HEK293T (cell line): ENCODE measurements at regions not wholly inside any gene's neighbourhood (a gene's known extent, or its start where the extent isn't known, plus 50 kb on each side); places are given as distances from the start of the nearest gene placed in this dataset.

Source experiments
- CTCF ChIA-PET: fragments of 350-600 bp; formaldehyde crosslinking; extraction: SDS; loops from one replicate; lab custom pipeline; 2021; ENCODE audit warnings: antibody characterized with exemption, inconsistent platforms; lab: Yijun Ruan, JAX
- POLR2A ChIA-PET: fragments of 350-600 bp; formaldehyde crosslinking; extraction: SDS; loops from one replicate; lab custom pipeline; 2020; ENCODE audit warnings: antibody characterized with exemption, inconsistent platforms; lab: Yijun Ruan, JAX
- DNase-seq: peaks from one replicate; pipeline ENCODE4 v3.0.0; 2012; ENCODE audit warnings: mixed read lengths; ENCODE audit errors: extremely low spot score
- ARNT ChIP-seq: fragments of 450-650 bp; IDR thresholded peaks from 2 replicates; pipeline ENCODE4 v1.6.1; 2017; ENCODE audit warnings: mild to moderate bottlenecking
- BHLHE40 ChIP-seq: fragments of 450-650 bp; IDR thresholded peaks from 2 replicates; pipeline ENCODE4 v1.6.1; 2016; ENCODE audit warnings: mild to moderate bottlenecking, moderate library complexity, borderline replicate concordance
- CTBP1 ChIP-seq: fragments of 450-650 bp; IDR thresholded peaks from 2 replicates; pipeline ENCODE4 v1.6.1; 2016; ENCODE audit warnings: borderline replicate concordance
- ELF4 ChIP-seq: fragments of 450-650 bp; IDR thresholded peaks from 2 replicates; pipeline ENCODE4 v1.6.1; 2017; ENCODE audit warnings: antibody characterized with exemption
- FOXA1 ChIP-seq: fragments of 450-650 bp; IDR thresholded peaks from 2 replicates; pipeline ENCODE4 v1.6.1; 2016; ENCODE audit warnings: mild to moderate bottlenecking
- FOXK2 ChIP-seq: fragments of 450-650 bp; IDR thresholded peaks from 2 replicates; pipeline ENCODE4 v1.6.1; 2016; ENCODE audit warnings: mild to moderate bottlenecking
- FOXM1 ChIP-seq: fragments of 450-650 bp; IDR thresholded peaks from 2 replicates; pipeline ENCODE4 v1.6.1; 2017; ENCODE audit warnings: mild to moderate bottlenecking, borderline replicate concordance
- HDGF ChIP-seq: fragments of 450-650 bp; IDR thresholded peaks from 2 replicates; pipeline ENCODE4 v1.6.1; 2017; ENCODE audit warnings: antibody characterized with exemption, borderline replicate concordance
- L3MBTL2 ChIP-seq: fragments of 450-650 bp; conservative IDR thresholded peaks from 2 replicates; pipeline ENCODE4 v1.6.1; 2016; ENCODE audit warnings: mild to moderate bottlenecking
- LEF1 ChIP-seq: fragments of 450-650 bp; IDR thresholded peaks from 2 replicates; pipeline ENCODE4 v1.6.1; 2017; ENCODE audit warnings: mild to moderate bottlenecking, borderline replicate concordance
- NFRKB ChIP-seq: fragments of 450-650 bp; IDR thresholded peaks from 2 replicates; pipeline ENCODE4 v1.6.1; 2016; ENCODE audit warnings: mild to moderate bottlenecking, moderate library complexity
- PKNOX1 ChIP-seq: fragments of 450-650 bp; IDR thresholded peaks from 2 replicates; pipeline ENCODE4 v1.6.1; 2016
- SP1 ChIP-seq: fragments of 450-650 bp; IDR thresholded peaks from 2 replicates; pipeline ENCODE4 v1.6.1; 2017
- SUZ12 ChIP-seq: fragments of 450-650 bp; IDR thresholded peaks from 2 replicates; pipeline ENCODE4 v1.6.1; 2016; ENCODE audit warnings: mild to moderate bottlenecking
- TARDBP ChIP-seq: fragments of 450-650 bp; IDR thresholded peaks from 2 replicates; pipeline ENCODE4 v1.6.1; 2016
- ZNF384 ChIP-seq: fragments of 450-650 bp; IDR thresholded peaks from 2 replicates; pipeline ENCODE4 v1.6.1; 2016

GRCh38 chr9:118836891-118837290, 532.3 kb downstream of the BRINP1 start:
- TF ChIP-seq HDGF = no peak
- no peak for TF ChIP-seq FOXA1
- no peak for TF ChIP-seq CTBP1
- TF ChIP-seq FOXM1 = no peak
- TF ChIP-seq LEF1 = no peak
- no peak for TF ChIP-seq ELF4
- no peak for TF ChIP-seq SP1
- no peak for TF ChIP-seq TARDBP
- TF ChIP-seq SUZ12 = no peak
- no peak for TF ChIP-seq FOXK2
- TF ChIP-seq L3MBTL2 = no peak
- TF ChIP-seq ZNF384 = no peak
- TF ChIP-seq NFRKB = no peak
- TF ChIP-seq ARNT = no peak
- CTCF ChIA-PET = no interaction called here
- DNase-seq = no peak
- POLR2A ChIA-PET = no interaction called here

DNA sequence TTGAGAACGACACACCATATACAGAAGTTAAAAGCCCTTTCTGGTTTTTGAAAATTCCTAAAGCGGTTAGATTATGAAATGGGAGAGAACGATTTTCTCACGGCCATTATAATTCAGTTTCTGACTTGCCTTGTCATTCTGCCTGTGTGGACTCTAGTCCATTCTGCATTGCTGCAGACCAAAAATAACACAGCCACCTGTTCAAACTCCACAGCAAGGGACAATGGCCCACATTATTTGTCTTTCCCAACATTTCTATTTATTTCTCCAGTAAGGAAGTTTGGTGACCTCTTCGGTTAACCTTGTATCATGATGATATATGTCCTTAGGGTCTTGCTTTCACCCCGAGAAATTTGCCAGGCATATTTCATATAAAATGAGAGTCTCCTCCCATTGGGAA, 497.7 kb downstream of the BRINP1 start:
- no peak for DNase-seq
- CTCF ChIA-PET = no interaction called here
- TF ChIP-seq BHLHE40 (no peak), CTBP1 (no peak), HDGF (no peak), ZNF384 (no peak), L3MBTL2 (no peak), FOXM1 (no peak), TARDBP (no peak), PKNOX1 (no peak), SP1 (no peak), SUZ12 (no peak), FOXA1 (no peak)

GRCh38 chr9:118882684-118883083, 486.6 kb downstream of the BRINP1 start:
- ChIA-PET CTCF (no interaction called here), POLR2A (no interaction called here)
- TF ChIP-seq ELF4 (no peak), ZNF384 (no peak), FOXA1 (no peak), TARDBP (no peak), L3MBTL2 (no peak), PKNOX1 (no peak), BHLHE40 (no peak), SUZ12 (no peak), FOXK2 (no peak), CTBP1 (no peak), LEF1 (no peak), FOXM1 (no peak), ARNT (no peak), HDGF (no peak), NFRKB (no peak), SP1 (no peak)
- DNase-seq = no peak

More for the DNA sequence above, 497.7 kb downstream of the BRINP1 start:
- POLR2A ChIA-PET = no interaction called here

DNA sequence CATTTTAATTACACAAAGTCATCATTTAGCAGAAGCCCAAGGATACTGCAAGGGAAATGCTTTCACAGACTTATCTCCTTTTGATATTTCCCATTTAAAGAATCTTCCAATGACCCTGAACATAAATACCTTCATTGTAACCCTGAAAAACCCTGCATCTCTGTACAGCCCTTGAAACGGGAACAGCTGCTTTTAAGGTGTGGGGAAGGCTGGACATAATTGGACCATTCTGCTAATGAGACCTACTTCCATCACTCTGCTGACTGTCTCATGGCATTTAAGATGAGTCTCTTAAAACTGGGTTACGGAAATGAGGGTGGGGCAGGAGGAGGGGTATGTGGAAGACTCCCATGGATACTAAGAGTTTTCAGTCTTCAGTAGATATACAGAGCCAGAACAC, 485.8 kb downstream of the BRINP1 start:
- TF ChIP-seq ELF4 (no peak), FOXA1 (no peak), CTBP1 (no peak), NFRKB (no peak), L3MBTL2 (no peak), SUZ12 (no peak), PKNOX1 (no peak)
- DNase-seq = no peak
- ChIA-PET POLR2A (no interaction called here), CTCF (no interaction called here)

DNA sequence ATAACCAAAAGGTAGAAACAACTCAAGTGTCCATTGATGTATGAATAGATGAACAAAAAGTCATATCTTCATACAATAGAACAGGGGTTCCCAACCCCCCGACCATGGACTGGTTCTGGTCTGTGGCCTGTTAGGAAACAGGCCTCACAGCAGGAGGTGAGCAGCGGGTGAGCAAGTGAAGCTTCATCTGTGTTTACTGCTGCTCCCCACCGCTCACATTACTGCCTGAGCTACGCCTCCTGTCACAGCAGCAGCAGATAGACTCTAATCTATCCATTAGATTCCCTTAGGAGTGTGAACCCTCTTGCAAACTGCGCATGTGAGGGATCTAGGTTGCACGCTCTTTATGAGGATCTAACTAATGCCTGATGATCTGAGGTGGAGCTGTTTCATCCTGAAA, 478.0 kb downstream of the BRINP1 start:
- no peak for DNase-seq
- CTCF ChIA-PET = no interaction called here
- POLR2A ChIA-PET = no interaction called here
- TF ChIP-seq L3MBTL2 (no peak), FOXK2 (no peak), ZNF384 (no peak), CTBP1 (no peak), ARNT (no peak)

DNA sequence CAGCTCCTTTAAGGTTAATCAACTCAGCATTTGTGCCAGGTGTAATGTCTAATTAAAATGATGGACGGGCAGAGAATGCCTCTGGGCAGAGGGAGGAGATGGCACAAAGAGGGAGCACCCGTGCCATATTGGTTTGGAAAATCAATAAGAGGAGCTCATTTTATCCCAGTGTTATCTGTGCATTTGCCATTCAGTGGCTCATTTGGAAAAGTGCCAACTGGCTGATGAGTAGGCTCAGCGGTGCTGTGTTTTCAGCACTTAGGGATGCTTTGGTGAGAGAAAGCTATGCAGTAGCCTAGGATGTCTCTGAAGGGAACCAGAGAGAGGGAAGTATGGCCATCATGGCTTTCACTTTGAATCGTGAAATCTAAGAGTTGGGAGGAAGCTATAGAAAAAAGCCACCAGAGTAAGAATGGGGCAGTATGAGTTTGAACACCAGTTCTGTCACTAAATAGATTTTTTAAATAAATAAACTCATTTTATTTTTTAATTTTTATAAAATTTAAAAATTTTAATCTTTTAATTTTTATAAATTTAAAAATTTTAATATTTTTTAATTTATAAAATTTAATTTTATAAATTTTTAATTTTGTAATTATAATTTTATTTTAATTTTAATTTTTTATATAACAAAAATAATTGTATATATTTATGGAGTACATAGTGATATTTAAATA, 472.8 kb downstream of the BRINP1 start:
- POLR2A ChIA-PET = no interaction called here

More for the DNA sequence above, 472.8 kb downstream of the BRINP1 start:
- TF ChIP-seq SP1 = no peak
- no peak for TF ChIP-seq L3MBTL2
- no peak for TF ChIP-seq PKNOX1
- no peak for TF ChIP-seq FOXK2
- no peak for TF ChIP-seq CTBP1
- no peak for TF ChIP-seq FOXM1
- TF ChIP-seq NFRKB = no peak
- no peak for TF ChIP-seq HDGF
- no peak for TF ChIP-seq LEF1
- no peak for TF ChIP-seq ARNT
- no peak for TF ChIP-seq ELF4
- TF ChIP-seq TARDBP = no peak
- TF ChIP-seq SUZ12 = no peak
- TF ChIP-seq ZNF384 = no peak
- no peak for TF ChIP-seq BHLHE40
- TF ChIP-seq FOXA1 = no peak
- CTCF ChIA-PET = no interaction called here
- no peak for DNase-seq
